WTC11 (cell line): ENCODE measurements at regions not wholly inside any gene's neighbourhood (a gene's known extent, or its start where the extent isn't known, plus 50 kb on each side); places are given as distances from the start of the nearest gene placed in this dataset.

Source experiments
- ATAC-seq: fragments of 200-7000 bp; cut with Tn5 transposase; 2 replicates; pipeline ENCODE4 v1.10.0; 2021; ENCODE audit warnings: mild to moderate bottlenecking, moderate library complexity
- CTCF ChIA-PET: fragments of 300-600 bp; sonication (Branson Sonifier 250); formaldehyde crosslinking; loops from one replicate; lab custom pipeline; 2021; ENCODE audit warnings: antibody characterized with exemption; lab: Charles Lee
- POLR2A ChIA-PET: fragments of 350-600 bp; sonication (Branson Sonifier 250); formaldehyde crosslinking; loops from one replicate; lab custom pipeline; 2021; ENCODE audit warnings: antibody characterized with exemption; lab: Charles Lee
- DNase-seq: peaks from one replicate; pipeline ENCODE4 v3.0.0; 2021; ENCODE audit warnings: low spot score
- H3K27ac Mint-ChIP-seq: 2 replicates; pipeline ENCODE4 v1.8.0; 2021; ENCODE audit warnings: mixed read lengths
- H3K27me3 Mint-ChIP-seq: 2 replicates; pipeline ENCODE4 v1.8.0; 2021; ENCODE audit warnings: low read depth, mild to moderate bottlenecking, moderate library complexity, mixed read lengths
- H3K36me3 Mint-ChIP-seq: 2 replicates; pipeline ENCODE4 v1.8.0; 2021; ENCODE audit warnings: mixed read lengths
- H3K4me1 Mint-ChIP-seq: 2 replicates; pipeline ENCODE4 v1.8.0; 2022; ENCODE audit warnings: mixed read lengths
- H3K4me3 Mint-ChIP-seq: 2 replicates; pipeline ENCODE4 v1.8.0; 2021; ENCODE audit warnings: mild to moderate bottlenecking, moderate library complexity, mixed read lengths
- H3K9me3 Mint-ChIP-seq: 2 replicates; pipeline ENCODE4 v1.8.0; 2021; ENCODE audit warnings: mixed read lengths
- ARID4B ChIP-seq: sonication (generic); formaldehyde crosslinking; IDR thresholded peaks from 2 replicates; pipeline ENCODE4 v1.8.0; 2023; ENCODE audit warnings: missing genetic modification reagents, mild to moderate bottlenecking, borderline replicate concordance
- ETV6 ChIP-seq: sonication (generic); formaldehyde crosslinking; IDR thresholded peaks from 2 replicates; pipeline ENCODE4 v1.8.1; 2022; ENCODE audit warnings: mild to moderate bottlenecking, missing genetic modification reagents
- GTF2I ChIP-seq: fragments of 250-450 bp; sonication (Bioruptor Pico); conservative IDR thresholded peaks from 2 replicates; pipeline ENCODE4 v1.4.0; 2021; ENCODE audit warnings: mild to moderate bottlenecking
- KAT7 ChIP-seq: sonication (generic); formaldehyde crosslinking; IDR thresholded peaks from 2 replicates; pipeline ENCODE4 v1.8.1; 2023; ENCODE audit warnings: missing genetic modification reagents, mild to moderate bottlenecking, borderline replicate concordance
- MAX ChIP-seq: sonication (generic); formaldehyde crosslinking; IDR thresholded peaks from 2 replicates; pipeline ENCODE4 v1.8.0; 2022; ENCODE audit warnings: mild to moderate bottlenecking, missing genetic modification reagents
- MXD4 ChIP-seq: fragments of 250-450 bp; sonication (Bioruptor Pico); IDR thresholded peaks from 2 replicates; pipeline ENCODE4 v1.8.0; 2021; ENCODE audit warnings: mild to moderate bottlenecking, moderate library complexity, borderline replicate concordance
- MYBL2 ChIP-seq: sonication (generic); formaldehyde crosslinking; IDR thresholded peaks from 2 replicates; pipeline ENCODE4 v1.8.1; 2023; ENCODE audit warnings: mild to moderate bottlenecking, moderate library complexity, missing genetic modification reagents
- NR1H2 ChIP-seq: sonication (generic); formaldehyde crosslinking; IDR thresholded peaks from 2 replicates; pipeline ENCODE4 v1.9.0; 2021; ENCODE audit warnings: mild to moderate bottlenecking, moderate library complexity, missing genetic modification reagents
- NR2C2 ChIP-seq: sonication (generic); formaldehyde crosslinking; IDR thresholded peaks from 2 replicates; pipeline ENCODE4 v1.8.0; 2022; ENCODE audit warnings: mild to moderate bottlenecking, missing genetic modification reagents
- NR3C1 ChIP-seq: sonication (generic); formaldehyde crosslinking; conservative IDR thresholded peaks from 2 replicates; pipeline ENCODE4 v1.8.1; 2023; ENCODE audit warnings: low read depth, mild to moderate bottlenecking, missing genetic modification reagents
- SMAD4 ChIP-seq: sonication (generic); formaldehyde crosslinking; IDR thresholded peaks from 2 replicates; pipeline ENCODE4 v1.8.0; 2022; ENCODE audit warnings: mild to moderate bottlenecking, missing genetic modification reagents
- SP1 ChIP-seq: sonication (generic); formaldehyde crosslinking; conservative IDR thresholded peaks from 2 replicates; pipeline ENCODE4 v1.8.1; 2022; ENCODE audit warnings: missing genetic modification reagents
- TEAD4 ChIP-seq: sonication (generic); formaldehyde crosslinking; IDR thresholded peaks from 2 replicates; pipeline ENCODE4 v1.8.0; 2022; ENCODE audit warnings: mild to moderate bottlenecking, missing genetic modification reagents
- ZNF138 ChIP-seq: sonication (generic); formaldehyde crosslinking; conservative IDR thresholded peaks from 2 replicates; pipeline ENCODE4 v1.8.1; 2022; ENCODE audit warnings: mild to moderate bottlenecking, moderate library complexity, missing genetic modification reagents
- ZNF219 ChIP-seq: sonication (generic); formaldehyde crosslinking; IDR thresholded peaks from 2 replicates; pipeline ENCODE4 v1.8.0; 2023; ENCODE audit warnings: missing genetic modification reagents, mild to moderate bottlenecking, borderline replicate concordance
- ZNF423 ChIP-seq: fragments of 250-450 bp; sonication (Bioruptor Pico); IDR thresholded peaks from 2 replicates; pipeline ENCODE4 v2.1.2; 2022; ENCODE audit warnings: mild to moderate bottlenecking, moderate library complexity
- TF ChIP-seq, protein P1 (sequence below): sonication (generic); formaldehyde crosslinking; IDR thresholded peaks from 2 replicates; pipeline ENCODE4 v1.8.0; 2023; ENCODE audit warnings: mild to moderate bottlenecking, missing genetic modification reagents
- TF ChIP-seq, protein P2 (sequence below): sonication (generic); formaldehyde crosslinking; IDR thresholded peaks from 2 replicates; pipeline ENCODE4 v1.8.0; 2022; ENCODE audit warnings: mild to moderate bottlenecking, missing genetic modification reagents

- TF ChIP-seq, protein P1, sequence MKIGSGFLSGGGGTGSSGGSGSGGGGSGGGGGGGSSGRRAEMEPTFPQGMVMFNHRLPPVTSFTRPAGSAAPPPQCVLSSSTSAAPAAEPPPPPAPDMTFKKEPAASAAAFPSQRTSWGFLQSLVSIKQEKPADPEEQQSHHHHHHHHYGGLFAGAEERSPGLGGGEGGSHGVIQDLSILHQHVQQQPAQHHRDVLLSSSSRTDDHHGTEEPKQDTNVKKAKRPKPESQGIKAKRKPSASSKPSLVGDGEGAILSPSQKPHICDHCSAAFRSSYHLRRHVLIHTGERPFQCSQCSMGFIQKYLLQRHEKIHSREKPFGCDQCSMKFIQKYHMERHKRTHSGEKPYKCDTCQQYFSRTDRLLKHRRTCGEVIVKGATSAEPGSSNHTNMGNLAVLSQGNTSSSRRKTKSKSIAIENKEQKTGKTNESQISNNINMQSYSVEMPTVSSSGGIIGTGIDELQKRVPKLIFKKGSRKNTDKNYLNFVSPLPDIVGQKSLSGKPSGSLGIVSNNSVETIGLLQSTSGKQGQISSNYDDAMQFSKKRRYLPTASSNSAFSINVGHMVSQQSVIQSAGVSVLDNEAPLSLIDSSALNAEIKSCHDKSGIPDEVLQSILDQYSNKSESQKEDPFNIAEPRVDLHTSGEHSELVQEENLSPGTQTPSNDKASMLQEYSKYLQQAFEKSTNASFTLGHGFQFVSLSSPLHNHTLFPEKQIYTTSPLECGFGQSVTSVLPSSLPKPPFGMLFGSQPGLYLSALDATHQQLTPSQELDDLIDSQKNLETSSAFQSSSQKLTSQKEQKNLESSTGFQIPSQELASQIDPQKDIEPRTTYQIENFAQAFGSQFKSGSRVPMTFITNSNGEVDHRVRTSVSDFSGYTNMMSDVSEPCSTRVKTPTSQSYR (CRISPR knock-in tag), result no peak
- TF ChIP-seq TEAD4, result no peak
- TF ChIP-seq ARID4B (CRISPR knock-in tag), result no peak
- no peak for TF ChIP-seq NR3C1 (CRISPR knock-in tag)
- TF ChIP-seq MYBL2, result no peak
- TF ChIP-seq ZNF423, result no peak
- TF ChIP-seq, protein P2, sequence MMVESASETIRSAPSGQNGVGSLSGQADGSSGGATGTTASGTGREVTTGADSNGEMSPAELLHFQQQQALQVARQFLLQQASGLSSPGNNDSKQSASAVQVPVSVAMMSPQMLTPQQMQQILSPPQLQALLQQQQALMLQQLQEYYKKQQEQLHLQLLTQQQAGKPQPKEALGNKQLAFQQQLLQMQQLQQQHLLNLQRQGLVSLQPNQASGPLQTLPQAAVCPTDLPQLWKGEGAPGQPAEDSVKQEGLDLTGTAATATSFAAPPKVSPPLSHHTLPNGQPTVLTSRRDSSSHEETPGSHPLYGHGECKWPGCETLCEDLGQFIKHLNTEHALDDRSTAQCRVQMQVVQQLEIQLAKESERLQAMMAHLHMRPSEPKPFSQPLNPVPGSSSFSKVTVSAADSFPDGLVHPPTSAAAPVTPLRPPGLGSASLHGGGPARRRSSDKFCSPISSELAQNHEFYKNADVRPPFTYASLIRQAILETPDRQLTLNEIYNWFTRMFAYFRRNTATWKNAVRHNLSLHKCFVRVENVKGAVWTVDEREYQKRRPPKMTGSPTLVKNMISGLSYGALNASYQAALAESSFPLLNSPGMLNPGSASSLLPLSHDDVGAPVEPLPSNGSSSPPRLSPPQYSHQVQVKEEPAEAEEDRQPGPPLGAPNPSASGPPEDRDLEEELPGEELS (CRISPR knock-in tag), result no peak
- TF ChIP-seq GTF2I (CRISPR knock-in tag), result no peak
Observed at GRCh38 chr5:53239301-53239990, 129.9 kb upstream of the MOCS2 start (continued).

- no peak for DNase-seq
- H3K4me3 Mint-ChIP-seq, result no peak overlapping the region
- TF ChIP-seq ZNF138 (CRISPR knock-in tag) (no peak), NR1H2 (CRISPR knock-in tag) (no peak), SMAD4 (CRISPR knock-in tag) (no peak), ETV6 (no peak), SP1 (CRISPR knock-in tag) (no peak), MXD4 (CRISPR knock-in tag) (no peak), NR2C2 (CRISPR knock-in tag) (no peak), MAX (CRISPR knock-in tag) (no peak), KAT7 (CRISPR knock-in tag) (no peak), ZNF219 (CRISPR knock-in tag) (no peak)
- TF ChIP-seq, all 79 proteins: peak for 0
- ATAC-seq, result no peak
- H3K4me1 Mint-ChIP-seq, result no peaks in the 10 kb centered on the region
- H3K36me3 Mint-ChIP-seq, result no peaks in the 10 kb centered on the region
- POLR2A ChIA-PET, result no interaction called here
- peaks cover 7% of the 10 kb centered on the region for H3K9me3 Mint-ChIP-seq
- no peaks in the 10 kb centered on the region for H3K27me3 Mint-ChIP-seq
- no peak overlapping the region for H3K27ac Mint-ChIP-seq
- CTCF ChIA-PET, result no interaction called here
Observed at GRCh38 chr5:53240661-53241060, 131.1 kb upstream of the MOCS2 start.
